Thyroid gland (tissue), 4 donors: ENCODE measurements at regions not wholly inside any gene's neighbourhood (a gene's known extent, or its start where the extent isn't known, plus 50 kb on each side); places are given as distances from the start of the nearest gene placed in this dataset.

Experiments
- DNase-seq, 2 donors: peaks; one replicate each; pipeline ENCODE4 v3.0.0-alpha.2; 2019
- H3K27ac ChIP-seq, 3 donors: fragments of 200-600 bp; sonication (generic); 1 replicate in 2 of 3; 2 replicates in 1 of 3; pipeline ENCODE4 v1.5.1; 2016 to 2019; ENCODE audit warnings: mild to moderate bottlenecking in 1 of 3, moderate library complexity in 1 of 3
- H3K27me3 ChIP-seq: fragments of 200-600 bp; sonication (generic); one replicate; pipeline ENCODE4 v1.5.1; 2019
- H3K36me3 ChIP-seq, 2 donors: fragments of 200-600 bp; sonication (generic); one replicate each; pipeline ENCODE4 v1.5.1; 2016 to 2019
- H3K4me1 ChIP-seq, 2 donors: fragments of 200-600 bp; sonication (generic); one replicate each; pipeline ENCODE4 v1.5.1; 2017 to 2019
- H3K4me3 ChIP-seq, 3 donors: fragments of 200-600 bp; sonication (generic); replicated peaks in 1 of 3; 1 replicate in 2 of 3; 2 replicates in 1 of 3; pipeline ENCODE4 v1.5.1; 2016; ENCODE audit warnings: mild to moderate bottlenecking in 1 of 3
- H3K9me3 ChIP-seq: fragments of 200-600 bp; sonication (generic); one replicate; pipeline ENCODE4 v1.5.1; 2017
- CTCF ChIP-seq, 6 experiments: fragments of 200-600 bp in 3 of 6; fragments of 450-650 bp in 3 of 6; sonication (generic) in 3 of 6; IDR thresholded peaks; one replicate each; pipeline ENCODE4 v1.5.1; 2016 to 2019; ENCODE audit warnings: antibody characterized with exemption in 6 of 6, mild to moderate bottlenecking in 2 of 6, inconsistent platforms in 1 of 6, moderate library complexity in 1 of 6
- POLR2A ChIP-seq, 2 donors: fragments of 450-650 bp; IDR thresholded peaks; one replicate each; pipeline ENCODE4 v1.6.1; 2017; ENCODE audit warnings: antibody characterized with exemption in 2 of 2, mild to moderate bottlenecking in 2 of 2, moderate library complexity in 1 of 2
- WGBS, 2 donors: methylation state at CpG; one replicate each; pipeline ENCODE4 v1.1.5; 2017; 5-methylcytosine and 5-hydroxymethylcytosine counted together
- intact Hi-C: fragments of 100-400 bp; cut with DNase I; formaldehyde crosslinking; loops from one replicate; pipeline ENCODE4 v1.15.1; 2023

GRCh38 chr9:82716821-82717220 lies 346.1 kb downstream of the RASEF start:
- no peak for DNase-seq
- no peak overlapping the region for H3K4me3 ChIP-seq
- H3K27ac ChIP-seq = no peak overlapping the region
- no peaks in the 10 kb centered on the region for H3K9me3 ChIP-seq
- no peak for TF ChIP-seq CTCF (IDR thresholded peaks at IDR 0.05)
- TF ChIP-seq POLR2A (IDR thresholded peaks at IDR 0.05) = no peak
- H3K27me3 ChIP-seq = no peaks in the 10 kb centered on the region
- intact Hi-C loops = no loop called here
- no peaks in the 10 kb centered on the region for H3K36me3 ChIP-seq
- 88 to 92% methylated on average over 2 of the region's 2 CpGs for WGBS, 2 donors
- no peaks in the 10 kb centered on the region for H3K4me1 ChIP-seq

GRCh38 chr9:82720515-82720914 lies 342.4 kb downstream of the RASEF start:
- intact Hi-C loops = no loop called here
- Histone ChIP-seq H3K4me3 (no peak overlapping the region), H3K27me3 (no peaks in the 10 kb centered on the region), H3K27ac (no peak overlapping the region), H3K9me3 (no peaks in the 10 kb centered on the region), H3K4me1 (no peaks in the 10 kb centered on the region), H3K36me3 (no peaks in the 10 kb centered on the region)
- WGBS, 2 donors = 50 to 73% methylated on average over 1 of the region's 1 CpG
- TF ChIP-seq CTCF (IDR thresholded peaks at IDR 0.05) (no peak), POLR2A (IDR thresholded peaks at IDR 0.05) (no peak)
- no peak for DNase-seq

GRCh38 chr9:82721593-82721992 lies 341.3 kb downstream of the RASEF start:
- 42 to 58% methylated on average over 1 of the region's 1 CpG for WGBS, 2 donors
- no peaks in the 10 kb centered on the region for H3K9me3 ChIP-seq
- TF ChIP-seq CTCF (IDR thresholded peaks at IDR 0.05) = no peak
- no peak for TF ChIP-seq POLR2A (IDR thresholded peaks at IDR 0.05)
- H3K36me3 ChIP-seq = no peaks in the 10 kb centered on the region
- no peaks in the 10 kb centered on the region for H3K4me1 ChIP-seq
- H3K27me3 ChIP-seq = no peaks in the 10 kb centered on the region
- no peak overlapping the region for H3K27ac ChIP-seq
- no peak overlapping the region for H3K4me3 ChIP-seq
- DNase-seq = no peak
- intact Hi-C loops = no loop called here

- TF ChIP-seq CTCF (IDR thresholded peaks at IDR 0.05) (no peak), POLR2A (IDR thresholded peaks at IDR 0.05) (no peak)
- WGBS, 2 donors = 92 to 96% methylated on average over 1 of the region's 1 CpG
- DNase-seq = no peak
- Histone ChIP-seq H3K36me3 (no peaks in the 10 kb centered on the region), H3K27me3 (no peaks in the 10 kb centered on the region), H3K4me3 (no peak overlapping the region), H3K4me1 (no peaks in the 10 kb centered on the region), H3K9me3 (no peaks in the 10 kb centered on the region), H3K27ac (no peak overlapping the region)
- intact Hi-C loops = no loop called here
Observed at GRCh38 chr9:82722051-82722450, 340.9 kb downstream of the RASEF start.

GRCh38 chr9:82722561-82722960 lies 340.4 kb downstream of the RASEF start:
- no peaks in the 10 kb centered on the region for H3K9me3 ChIP-seq
- H3K4me1 ChIP-seq = no peaks in the 10 kb centered on the region
- WGBS, 2 donors = 85% methylated on average over 2 of the region's 2 CpGs
- intact Hi-C loops = no loop called here
- no peaks in the 10 kb centered on the region for H3K36me3 ChIP-seq
- H3K27ac ChIP-seq = no peak overlapping the region
- H3K4me3 ChIP-seq = no peak overlapping the region
- TF ChIP-seq CTCF (IDR thresholded peaks at IDR 0.05) (no peak), POLR2A (IDR thresholded peaks at IDR 0.05) (no peak)
- no peaks in the 10 kb centered on the region for H3K27me3 ChIP-seq
- DNase-seq = no peak
